Gastrocnemius medialis (tissue), 4 donors: ENCODE measurements at regions not wholly inside any gene's neighbourhood (a gene's known extent, or its start where the extent isn't known, plus 50 kb on each side); places are given as distances from the start of the nearest gene placed in this dataset.

Source experiments
- ATAC-seq, 2 donors: fragments of 150-250 bp; one replicate each; pipeline ENCODE4 v1.9.1; 2016
- DNase-seq, 2 donors: peaks; one replicate each; pipeline ENCODE4 v3.0.0-alpha.2; 2019
- H3K27ac ChIP-seq, 4 donors: fragments of 200-600 bp; sonication (generic); 1 replicate in 1 of 4; 2 replicates in 3 of 4; pipeline ENCODE4 v1.5.1; 2016 to 2018; ENCODE audit warnings: mild to moderate bottlenecking in 2 of 4, moderate library complexity in 1 of 4
- H3K27me3 ChIP-seq, 3 donors: fragments of 200-600 bp; sonication (generic) in 2 of 3; 1 replicate in 1 of 3; 2 replicates in 2 of 3; pipeline versions ENCODE4 v1.5.1 to v1.6.0; 2016 to 2019; ENCODE audit warnings: mild to moderate bottlenecking in 1 of 3, moderate library complexity in 1 of 3
- H3K36me3 ChIP-seq, 2 donors: fragments of 200-600 bp; sonication (generic) in 1 of 2; one replicate each; pipeline ENCODE4 v1.5.1; 2017 to 2018
- H3K4me1 ChIP-seq, 2 donors: fragments of 200-600 bp; sonication (generic) in 1 of 2; one replicate each; pipeline ENCODE4 v1.5.1; 2016 to 2017; ENCODE audit warnings: mild to moderate bottlenecking in 2 of 2
- H3K4me3 ChIP-seq, 4 donors: fragments of 200-600 bp; sonication (generic) in 3 of 4; 1 replicate in 1 of 4; 2 replicates in 3 of 4; pipeline ENCODE4 v1.5.1; 2016 to 2019; ENCODE audit warnings: mild to moderate bottlenecking in 2 of 4
- H3K9me3 ChIP-seq, 3 donors: fragments of 200-600 bp; sonication (generic) in 2 of 3; 1 replicate in 1 of 3; 2 replicates in 2 of 3; pipeline ENCODE4 v1.5.1; 2016 to 2019
- POLR2A ChIP-seq, 2 donors: fragments of 450-650 bp; IDR thresholded peaks; one replicate each; pipeline ENCODE4 v1.6.1; 2017; ENCODE audit warnings: antibody characterized with exemption in 2 of 2, mild to moderate bottlenecking in 2 of 2, moderate library complexity in 2 of 2
- in situ Hi-C, 4 donors: fragments of 200-750 bp; cut with MboI; loops; one replicate each; pipeline versions ENCODE4 v1.15.0 to v1.8.0; 2017; ENCODE audit warnings: low sequenced_read_pairs in 4 of 4
- intact Hi-C: fragments of 100-400 bp; cut with DNase I; formaldehyde crosslinking; loops from one replicate; pipeline ENCODE4 v1.15.1; 2023; ENCODE audit warnings: low total_unique reads
- TF ChIP-seq, protein P1 (sequence below), 5 experiments: fragments of 450-650 bp in 3 of 5; fragments of 200-600 bp in 2 of 5; sonication (generic) in 2 of 5; IDR thresholded peaks in 4 of 5; conservative IDR thresholded peaks in 1 of 5; 1 replicate in 4 of 5; 2 replicates in 1 of 5; pipeline ENCODE4 v1.5.1; 2016 to 2019; ENCODE audit warnings: antibody characterized with exemption in 5 of 5, mild to moderate bottlenecking in 3 of 5, moderate library complexity in 3 of 5

DNA sequence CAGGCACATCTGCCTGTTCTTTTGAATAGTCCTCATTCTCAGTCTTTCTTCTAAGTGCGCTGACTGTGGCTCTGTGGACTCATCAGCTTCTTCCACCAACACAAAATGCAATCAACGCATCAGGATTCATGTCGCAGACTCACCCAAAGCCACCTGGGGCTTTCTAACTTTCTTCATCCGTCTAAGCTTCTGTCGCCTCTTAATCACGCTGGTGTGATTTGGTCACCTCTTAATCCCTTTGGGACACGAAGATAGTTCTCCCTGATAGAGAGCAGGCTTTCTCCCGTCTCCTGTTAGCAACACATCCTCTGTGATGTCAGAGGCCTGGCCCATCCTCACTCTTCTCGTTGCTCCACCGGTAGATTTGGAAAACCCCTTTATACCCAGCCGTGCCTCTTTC lies 78.0 kb upstream of the FOXQ1 start:
- in situ Hi-C loops (no loop called here), intact Hi-C loops (no loop called here)
- Histone ChIP-seq H3K27me3 (no peaks in the 10 kb centered on the region), H3K36me3 (no peaks in the 10 kb centered on the region), H3K4me3 (no peak overlapping the region), H3K4me1 (no peaks in the 10 kb centered on the region), H3K27ac (no peak overlapping the region), H3K9me3 (no peaks in the 10 kb centered on the region)
- no peak for TF ChIP-seq POLR2A (IDR thresholded peaks at IDR 0.05)
- TF ChIP-seq, protein P1, sequence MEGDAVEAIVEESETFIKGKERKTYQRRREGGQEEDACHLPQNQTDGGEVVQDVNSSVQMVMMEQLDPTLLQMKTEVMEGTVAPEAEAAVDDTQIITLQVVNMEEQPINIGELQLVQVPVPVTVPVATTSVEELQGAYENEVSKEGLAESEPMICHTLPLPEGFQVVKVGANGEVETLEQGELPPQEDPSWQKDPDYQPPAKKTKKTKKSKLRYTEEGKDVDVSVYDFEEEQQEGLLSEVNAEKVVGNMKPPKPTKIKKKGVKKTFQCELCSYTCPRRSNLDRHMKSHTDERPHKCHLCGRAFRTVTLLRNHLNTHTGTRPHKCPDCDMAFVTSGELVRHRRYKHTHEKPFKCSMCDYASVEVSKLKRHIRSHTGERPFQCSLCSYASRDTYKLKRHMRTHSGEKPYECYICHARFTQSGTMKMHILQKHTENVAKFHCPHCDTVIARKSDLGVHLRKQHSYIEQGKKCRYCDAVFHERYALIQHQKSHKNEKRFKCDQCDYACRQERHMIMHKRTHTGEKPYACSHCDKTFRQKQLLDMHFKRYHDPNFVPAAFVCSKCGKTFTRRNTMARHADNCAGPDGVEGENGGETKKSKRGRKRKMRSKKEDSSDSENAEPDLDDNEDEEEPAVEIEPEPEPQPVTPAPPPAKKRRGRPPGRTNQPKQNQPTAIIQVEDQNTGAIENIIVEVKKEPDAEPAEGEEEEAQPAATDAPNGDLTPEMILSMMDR (IDR thresholded peaks at IDR 0.05 in 4 of 5, conservative IDR thresholded peaks at IDR 0.05 in 1 of 5), result no peak
- ATAC-seq (no peak), DNase-seq (no peak)

DNA sequence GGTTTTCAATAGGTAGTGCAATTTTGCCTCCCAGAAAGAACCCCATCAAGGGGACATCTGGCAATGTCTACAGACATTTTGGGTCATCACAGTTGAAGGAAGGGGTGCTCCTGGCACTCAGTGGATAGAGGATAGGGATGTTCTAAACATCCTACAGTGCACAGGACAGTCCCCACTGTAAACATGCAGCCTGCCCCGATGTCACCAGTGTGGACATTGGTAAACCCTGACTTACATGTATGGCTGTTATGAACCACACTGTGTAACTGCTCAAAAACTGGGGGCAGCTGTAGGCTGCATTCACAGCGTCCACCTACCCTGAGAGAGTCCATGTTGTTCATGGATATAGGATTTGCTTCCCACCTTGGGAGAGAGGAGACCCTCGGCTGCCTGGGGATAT lies 79.3 kb upstream of the FOXQ1 start:
- intact Hi-C loops (no loop called here), in situ Hi-C loops (no loop called here)
- TF ChIP-seq POLR2A (IDR thresholded peaks at IDR 0.05), result no peak
- TF ChIP-seq, protein P1 (IDR thresholded peaks at IDR 0.05 in 4 of 5, conservative IDR thresholded peaks at IDR 0.05 in 1 of 5), result no peak
- Histone ChIP-seq H3K36me3 (no peaks in the 10 kb centered on the region), H3K27ac (no peak overlapping the region), H3K27me3 (no peaks in the 10 kb centered on the region), H3K9me3 (no peaks in the 10 kb centered on the region), H3K4me1 (no peaks in the 10 kb centered on the region), H3K4me3 (no peak overlapping the region)
- ATAC-seq (no peak), DNase-seq (no peak)

DNA sequence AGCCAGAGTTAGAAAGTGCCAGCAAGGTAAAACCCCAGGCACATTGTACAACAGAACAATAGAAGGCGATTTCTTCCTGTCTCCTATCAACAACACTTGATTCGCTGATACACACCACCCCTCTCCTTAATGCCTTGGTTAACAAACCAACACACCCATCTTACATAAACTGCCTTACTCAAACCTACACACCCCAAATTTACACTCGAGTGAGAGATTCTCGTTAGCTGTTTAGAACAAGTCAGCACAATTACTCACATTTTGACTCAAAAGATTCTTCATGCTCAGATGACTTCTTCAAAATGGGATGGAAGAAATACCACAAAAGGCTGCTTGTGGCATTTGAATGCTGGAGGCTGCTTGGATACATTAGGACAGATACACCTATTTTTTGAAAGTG lies 80.0 kb upstream of the FOXQ1 start:
- TF ChIP-seq POLR2A (IDR thresholded peaks at IDR 0.05), result no peak
- TF ChIP-seq, protein P1 (IDR thresholded peaks at IDR 0.05 in 4 of 5, conservative IDR thresholded peaks at IDR 0.05 in 1 of 5), result no peak
- Histone ChIP-seq H3K36me3 (no peaks in the 10 kb centered on the region), H3K4me1 (no peaks in the 10 kb centered on the region), H3K27me3 (peaks cover 0 to under 1% (median 0%) of the 10 kb centered on the region in 3 donors), H3K9me3 (no peaks in the 10 kb centered on the region), H3K27ac (no peak overlapping the region), H3K4me3 (no peak overlapping the region)
- no peak for DNase-seq
- in situ Hi-C loops (no loop called here), intact Hi-C loops (no loop called here)
- ATAC-seq, result no peak

DNA sequence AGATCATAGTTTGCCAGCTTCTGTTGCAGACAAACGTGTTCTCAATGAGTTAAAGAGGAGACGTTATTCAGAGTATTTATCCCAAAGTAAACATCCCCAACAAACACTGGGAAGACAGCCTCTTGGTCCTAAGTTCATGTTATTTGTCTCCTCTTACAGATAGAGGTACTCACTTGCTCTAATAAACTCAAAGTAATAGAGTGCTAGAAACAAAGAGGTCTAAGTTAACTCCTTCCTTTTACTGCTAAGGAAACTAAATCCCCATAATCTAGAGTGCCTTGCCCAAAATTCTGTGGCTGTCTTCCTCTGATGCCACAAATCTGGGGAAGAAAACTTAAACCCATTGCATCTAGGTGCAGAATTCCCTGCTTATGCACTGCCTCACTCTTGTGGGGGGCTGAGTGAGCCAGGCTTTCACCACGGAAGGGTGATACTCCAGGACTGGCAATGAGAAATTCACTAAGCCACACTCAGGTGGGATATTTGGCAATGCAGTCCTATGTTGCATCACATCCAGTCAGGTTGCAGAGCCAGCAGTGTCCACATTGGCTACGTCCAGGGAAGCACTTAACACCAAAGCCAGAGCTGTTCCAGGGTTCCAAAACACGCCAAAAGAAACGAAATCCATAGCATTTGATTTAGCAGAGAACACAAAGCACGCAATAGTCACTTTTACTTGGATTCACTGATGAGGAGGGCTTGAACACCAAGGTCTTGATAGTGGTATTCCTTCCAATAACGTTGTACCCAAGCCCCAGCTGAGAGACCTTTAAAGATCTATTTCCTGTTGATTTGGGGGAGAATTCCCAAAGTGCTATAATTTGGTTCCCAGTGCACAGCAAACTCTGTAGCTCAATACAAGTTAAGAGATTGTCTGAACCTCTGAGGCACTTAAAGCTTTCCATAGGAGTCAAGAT lies 81.0 kb upstream of the FOXQ1 start:
- no peak overlapping the region for H3K27ac ChIP-seq
- intact Hi-C loops, result no loop called here
- ATAC-seq, result no peak
- DNase-seq, result no peak
- H3K4me1 ChIP-seq, result no peaks in the 10 kb centered on the region
- no peaks in the 10 kb centered on the region for H3K9me3 ChIP-seq
- no peaks in the 10 kb centered on the region for H3K36me3 ChIP-seq
- H3K4me3 ChIP-seq, result no peak overlapping the region
- in situ Hi-C loops, result no loop called here
- peaks cover 0 to 3% (median 0%) of the 10 kb centered on the region in 3 donors for H3K27me3 ChIP-seq
- TF ChIP-seq, protein P1 (IDR thresholded peaks at IDR 0.05 in 4 of 5, conservative IDR thresholded peaks at IDR 0.05 in 1 of 5), result no peak
- TF ChIP-seq POLR2A (IDR thresholded peaks at IDR 0.05), result no peak
